ENCODE measurements at regions not wholly inside any gene's neighbourhood (a gene's known extent, or its start where the extent isn't known, plus 50 kb on each side); places are given as distances from the start of the nearest gene placed in this dataset.

- intact Hi-C loops (cut with DNase I): no loop called here
- Histone ChIP-seq H3K36me3 (no peaks in the 10 kb centered on the region), H3K27ac (no peak overlapping the region), H3K4me1 (replicated peaks) (no peaks in the 10 kb centered on the region), H3K27me3 (replicated peaks; ENCODE audit: insufficient read depth) (no peaks in the 10 kb centered on the region), H3K9me3 (no peaks in the 10 kb centered on the region), H3K4me3 (no peak overlapping the region)
- TF ChIP-seq CTCF (IDR thresholded peaks at IDR 0.05): no peak
- no peak for TF ChIP-seq POLR2AphosphoS5 (IDR thresholded peaks at IDR 0.05)
- no peak for TF ChIP-seq POLR2A (IDR thresholded peaks at IDR 0.05)
- WGBS: 82% methylated on average over 10 of the region's 10 CpGs
- no peak for DNase-seq (ENCODE audit: low spot score)
Measured at GRCh38 chr5:2249442-2249841, 366.7 kb upstream of the IRX4 start.

GRCh38 chr5:2249026-2249425 lies 366.3 kb upstream of the IRX4 start:
- Histone ChIP-seq H3K4me1 (replicated peaks) (no peaks in the 10 kb centered on the region), H3K4me3 (no peak overlapping the region), H3K27me3 (replicated peaks; ENCODE audit: insufficient read depth) (no peaks in the 10 kb centered on the region), H3K27ac (no peak overlapping the region), H3K9me3 (no peaks in the 10 kb centered on the region), H3K36me3 (no peaks in the 10 kb centered on the region)
- TF ChIP-seq POLR2AphosphoS5 (IDR thresholded peaks at IDR 0.05) (no peak), POLR2A (IDR thresholded peaks at IDR 0.05) (no peak), CTCF (IDR thresholded peaks at IDR 0.05) (no peak)
- DNase-seq (ENCODE audit: low spot score): no peak
- intact Hi-C loops (cut with DNase I): no loop called here
- WGBS: 52% methylated on average over 2 of the region's 2 CpGs

GRCh38 chr5:2242539-2242938 lies 359.8 kb upstream of the IRX4 start:
- no peaks in the 10 kb centered on the region for H3K36me3 ChIP-seq
- H3K9me3 ChIP-seq: no peaks in the 10 kb centered on the region
- no peaks in the 10 kb centered on the region for H3K4me1 ChIP-seq (replicated peaks)
- intact Hi-C loops (cut with DNase I): no loop called here
- H3K27ac ChIP-seq: no peak overlapping the region
- DNase-seq (ENCODE audit: low spot score): no peak
- TF ChIP-seq CTCF (IDR thresholded peaks at IDR 0.05) (no peak), POLR2AphosphoS5 (IDR thresholded peaks at IDR 0.05) (peak; percentile 30), POLR2A (IDR thresholded peaks at IDR 0.05) (no peak)
- no peak overlapping the region for H3K4me3 ChIP-seq
- no peaks in the 10 kb centered on the region for H3K27me3 ChIP-seq (replicated peaks; ENCODE audit: insufficient read depth)
- 66% methylated on average over 4 of the region's 4 CpGs for WGBS

- Histone ChIP-seq H3K27ac (no peak overlapping the region), H3K4me1 (replicated peaks) (no peaks in the 10 kb centered on the region), H3K9me3 (no peaks in the 10 kb centered on the region), H3K36me3 (no peaks in the 10 kb centered on the region), H3K4me3 (no peak overlapping the region), H3K27me3 (replicated peaks; ENCODE audit: insufficient read depth) (no peaks in the 10 kb centered on the region)
- no peak for DNase-seq (ENCODE audit: low spot score)
- intact Hi-C loops (cut with DNase I): no loop called here
- WGBS: 72% methylated on average over 5 of the region's 5 CpGs
- TF ChIP-seq CTCF (IDR thresholded peaks at IDR 0.05) (no peak), POLR2AphosphoS5 (IDR thresholded peaks at IDR 0.05) (no peak), POLR2A (IDR thresholded peaks at IDR 0.05) (no peak)
Measured at GRCh38 chr5:2241842-2242241, 359.1 kb upstream of the IRX4 start.

GRCh38 chr5:2240118-2240904 lies 357.6 kb upstream of the IRX4 start:
- H3K4me3 ChIP-seq: no peak overlapping the region
- no peaks in the 10 kb centered on the region for H3K9me3 ChIP-seq
- H3K27ac ChIP-seq: no peak overlapping the region
- no peaks in the 10 kb centered on the region for H3K36me3 ChIP-seq
- WGBS: 85% methylated on average over 16 of the region's 16 CpGs
- TF ChIP-seq POLR2A (IDR thresholded peaks at IDR 0.05): no peak
- no peak for TF ChIP-seq POLR2AphosphoS5 (IDR thresholded peaks at IDR 0.05)
- TF ChIP-seq CTCF (IDR thresholded peaks at IDR 0.05): no peak
- no peaks in the 10 kb centered on the region for H3K27me3 ChIP-seq (replicated peaks; ENCODE audit: insufficient read depth)
- H3K4me1 ChIP-seq (replicated peaks): no peaks in the 10 kb centered on the region
- intact Hi-C loops (cut with DNase I): no loop called here
- DNase-seq (ENCODE audit: low spot score): no peak
